MM.1S (cell line): ENCODE measurements at regions not wholly inside any gene's neighbourhood (a gene's known extent, or its start where the extent isn't known, plus 50 kb on each side); places are given as distances from the start of the nearest gene placed in this dataset.

ENCODE experiments used
- EZH2 ChIP-seq: fragments of 300-600 bp; sonication (generic); optimal IDR thresholded peaks from 2 replicates; pipeline ENCODE3; 2017; ENCODE audit warnings: low read depth, mild to moderate bottlenecking, antibody characterized with exemption, low read length, mixed read lengths
- TF ChIP-seq, protein P1 (sequence below): fragments of 300-600 bp; sonication (generic); IDR thresholded peaks from 2 replicates; pipeline ENCODE4 v1.5.1; 2016; ENCODE audit warnings: antibody characterized with exemption, low read length, mixed read lengths

DNA sequence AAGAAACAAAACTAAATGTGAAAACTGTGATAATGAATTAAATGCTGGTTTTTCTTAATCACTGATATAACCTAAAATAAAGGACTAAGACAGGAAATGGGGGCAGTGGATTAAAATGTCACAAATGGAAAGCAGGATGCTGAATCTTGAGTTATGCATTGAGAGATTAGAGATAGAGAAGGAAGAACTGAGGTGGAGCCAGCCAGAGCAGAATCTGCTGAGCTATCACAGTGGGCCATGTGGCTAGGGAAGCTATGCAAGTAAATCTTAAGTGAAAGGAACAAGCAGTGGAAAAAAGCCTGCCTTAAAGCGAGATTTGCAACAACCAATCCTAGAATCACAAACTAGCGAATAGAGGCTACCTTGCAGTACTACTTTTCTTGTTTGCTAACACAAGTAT lies 188.5 kb upstream of the RASA1 start:
- TF ChIP-seq, protein P1, sequence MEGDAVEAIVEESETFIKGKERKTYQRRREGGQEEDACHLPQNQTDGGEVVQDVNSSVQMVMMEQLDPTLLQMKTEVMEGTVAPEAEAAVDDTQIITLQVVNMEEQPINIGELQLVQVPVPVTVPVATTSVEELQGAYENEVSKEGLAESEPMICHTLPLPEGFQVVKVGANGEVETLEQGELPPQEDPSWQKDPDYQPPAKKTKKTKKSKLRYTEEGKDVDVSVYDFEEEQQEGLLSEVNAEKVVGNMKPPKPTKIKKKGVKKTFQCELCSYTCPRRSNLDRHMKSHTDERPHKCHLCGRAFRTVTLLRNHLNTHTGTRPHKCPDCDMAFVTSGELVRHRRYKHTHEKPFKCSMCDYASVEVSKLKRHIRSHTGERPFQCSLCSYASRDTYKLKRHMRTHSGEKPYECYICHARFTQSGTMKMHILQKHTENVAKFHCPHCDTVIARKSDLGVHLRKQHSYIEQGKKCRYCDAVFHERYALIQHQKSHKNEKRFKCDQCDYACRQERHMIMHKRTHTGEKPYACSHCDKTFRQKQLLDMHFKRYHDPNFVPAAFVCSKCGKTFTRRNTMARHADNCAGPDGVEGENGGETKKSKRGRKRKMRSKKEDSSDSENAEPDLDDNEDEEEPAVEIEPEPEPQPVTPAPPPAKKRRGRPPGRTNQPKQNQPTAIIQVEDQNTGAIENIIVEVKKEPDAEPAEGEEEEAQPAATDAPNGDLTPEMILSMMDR = no peak
- TF ChIP-seq EZH2 = no peak
